GM12878 (cell line): ENCODE measurements at regions not wholly inside any gene's neighbourhood (a gene's known extent, or its start where the extent isn't known, plus 50 kb on each side); places are given as distances from the start of the nearest gene placed in this dataset.

Source experiments
- ATAC-seq: fragments of 200-7000 bp; cut with Tn5 transposase; 3 replicates; pipeline ENCODE4 v1.9.1; 2020; ENCODE audit warnings: mild to moderate bottlenecking, moderate library complexity
- BruUV-seq: library from RNA; stranded (reverse); fragments of 400-500 nt; replicated peaks from 2 replicates; lab custom pipeline; 2021; lab: Mats Ljungman, UMichigan
- CTCF ChIA-PET: fragments of 300-600 bp; sonication (Branson Sonifier 250); formaldehyde crosslinking; extraction: SDS; loops from one replicate; lab custom pipeline; 2021; ENCODE audit warnings: inconsistent platforms; lab: Yijun Ruan, JAX
- POLR2A ChIA-PET: fragments of 350-600 bp; formaldehyde crosslinking; extraction: SDS; loops from one replicate; lab custom pipeline; 2021; ENCODE audit warnings: inconsistent platforms; lab: Charles Lee
- RAD21 ChIA-PET: fragments of 300-600 bp; sonication (Branson Sonifier 250); formaldehyde crosslinking; loops from one replicate; lab custom pipeline; 2023; ENCODE audit warnings: antibody characterized with exemption; ENCODE audit not compliant: unreplicated experiment; lab: Charles Lee
- SMC1A ChIA-PET: fragments of 300-600 bp; sonication (Branson Sonifier 250); formaldehyde crosslinking; loops from one replicate; lab custom pipeline; 2023; ENCODE audit not compliant: unreplicated experiment, uncharacterized antibody; lab: Charles Lee
- DNase-seq: peaks from one replicate; pipeline ENCODE4 v3.0.0-alpha.2; 2011; ENCODE audit warnings: low read depth, low spot score
- FAIRE-seq: peaks from 3 replicates; lab custom pipeline; 2011; peaks lifted over from hg19 to GRCh38; lab: Jason Lieb, UNC
- H2AFZ ChIP-seq: 2 replicates; pipeline ENCODE4 v1.6.0; 2011; ENCODE audit warnings: low read depth, low read length, control low read depth; ENCODE audit not compliant: control insufficient read depth
- H3K27ac ChIP-seq: 2 replicates; pipeline ENCODE4 v1.5.1; 2011; ENCODE audit warnings: control low read depth; ENCODE audit not compliant: control insufficient read depth, insufficient read depth
- H3K27me3 ChIP-seq, 2 experiments: replicated peaks in 1 of 2; 2 replicates each; pipeline versions ENCODE4 v1.6.0 to v1.6.1; 2011; ENCODE audit warnings: low read length in 1 of 2; ENCODE audit not compliant: control insufficient read depth in 2 of 2, insufficient read depth in 2 of 2
- H3K36me3 ChIP-seq, 2 experiments: 2 replicates each; pipeline ENCODE4 v1.5.1; 2011; ENCODE audit warnings: low read length in 1 of 2; ENCODE audit not compliant: control insufficient read depth in 2 of 2, insufficient read depth in 2 of 2
- H3K4me1 ChIP-seq: 2 replicates; pipeline ENCODE4 v1.6.1; 2011; ENCODE audit warnings: mild to moderate bottlenecking, low read length, moderate library complexity, mixed read lengths; ENCODE audit not compliant: control insufficient read depth, insufficient read depth
- H3K4me2 ChIP-seq: 2 replicates; pipeline ENCODE4 v1.6.0; 2011; ENCODE audit warnings: control low read depth; ENCODE audit not compliant: control insufficient read depth, insufficient read depth
- H3K4me3 ChIP-seq: fragments of 200-600 bp; sonication (generic); 2 replicates; pipeline ENCODE4 v1.5.1; 2016
- H3K79me2 ChIP-seq: 2 replicates; pipeline ENCODE4 v1.6.0; 2011; ENCODE audit warnings: low read length; ENCODE audit not compliant: control insufficient read depth, insufficient read depth
- H3K9ac ChIP-seq: 2 replicates; pipeline ENCODE4 v1.8.0; 2011; ENCODE audit warnings: low read length, control low read depth, mixed read lengths; ENCODE audit not compliant: control insufficient read depth, insufficient read depth
- H3K9me3 ChIP-seq: replicated peaks from 3 replicates; pipeline ENCODE4 v1.5.1; 2011; ENCODE audit warnings: mild to moderate bottlenecking, low read length; ENCODE audit not compliant: control insufficient read depth, insufficient read depth
- H4K20me1 ChIP-seq: 2 replicates; pipeline ENCODE4 v1.6.0; 2011; ENCODE audit not compliant: control insufficient read depth, insufficient read depth
- DPF2 ChIP-seq: fragments of 450-650 bp; IDR thresholded peaks from 2 replicates; pipeline ENCODE4 v1.6.1; 2017; ENCODE audit warnings: mild to moderate bottlenecking
- E2F4 ChIP-seq: IDR thresholded peaks from 2 replicates; pipeline ENCODE4 v1.6.1; 2012; ENCODE audit warnings: low read depth, low read length, improper control_type of control experiment
- ELK1 ChIP-seq: IDR thresholded peaks from 2 replicates; pipeline ENCODE4 v1.6.1; 2012; ENCODE audit warnings: low read depth, low read length, improper control_type of control experiment
- MAX ChIP-seq: IDR thresholded peaks from 2 replicates; pipeline ENCODE4 v1.6.1; 2012; ENCODE audit warnings: low read depth, low read length, improper control_type of control experiment
- MTA3 ChIP-seq: IDR thresholded peaks from 2 replicates; pipeline ENCODE4 v1.6.1; 2012; ENCODE audit warnings: low read length, inconsistent platforms, borderline replicate concordance
- NFYA ChIP-seq: IDR thresholded peaks from 2 replicates; pipeline ENCODE4 v1.6.1; 2011; ENCODE audit warnings: low read depth, mild to moderate bottlenecking, low read length, improper control_type of control experiment, borderline replicate concordance
- NFYB ChIP-seq: IDR thresholded peaks from 2 replicates; pipeline ENCODE4 v1.6.1; 2011; ENCODE audit warnings: low read depth, mild to moderate bottlenecking, low read length, improper control_type of control experiment, moderate library complexity; ENCODE audit not compliant: insufficient read depth
- PBX3 ChIP-seq: IDR thresholded peaks from 2 replicates; pipeline ENCODE4 v1.6.1; 2011; ENCODE audit warnings: mild to moderate bottlenecking, low read depth, low read length, moderate library complexity; ENCODE audit not compliant: insufficient replicate concordance
- SMAD1 ChIP-seq: fragments of 450-650 bp; IDR thresholded peaks from 2 replicates; pipeline ENCODE4 v1.6.1; 2018; ENCODE audit warnings: mild to moderate bottlenecking, low read depth; ENCODE audit not compliant: partially characterized antibody
- YY1 ChIP-seq: IDR thresholded peaks from 2 replicates; pipeline ENCODE4 v1.6.1; 2011; ENCODE audit warnings: low read depth, mild to moderate bottlenecking, low read length
- WGBS: methylation state at CpG from one replicate; pipeline ENCODE4 v1.1.6; 2016; ENCODE audit warnings: low lambda C conversion rate; ENCODE audit not compliant: insufficient replicate concordance, insufficient coverage; ENCODE audit errors: missing lambda C conversion rate; 5-methylcytosine and 5-hydroxymethylcytosine counted together
- in situ Hi-C: fragments of 300-500 bp; cut with MboI; formaldehyde crosslinking; loops from 9 replicates; pipeline ENCODE4 v1.14.3; 2018; ENCODE audit warnings: mixed read lengths
- intact Hi-C: fragments of 100-400 bp; cut with micrococcal nuclease; formaldehyde crosslinking; loops from one replicate; pipeline ENCODE4 v1.14.2; 2022; ENCODE audit not compliant: unreplicated experiment

- SMC1A ChIA-PET = interaction anchor here (0.8 to 1.4 kb wide), 4 partner anchors 9 to 11 kb away, joined by 3 to 6 read pairs (median 4); no protein-coding TSS in a partner anchor
- Histone ChIP-seq H3K36me3 (peaks cover 0 to 5% of the 10 kb centered on the region in 2 experiments; a peak in 2 of 4 replicates), H3K4me1 (no peaks in the 10 kb centered on the region), H3K4me3 (no peak overlapping the region), H4K20me1 (no peaks in the 10 kb centered on the region), H3K27ac (no peak overlapping the region)
- no peak for ATAC-seq
- RAD21 ChIA-PET = interaction anchor here (1.3 kb wide), 1 partner anchor 13 kb away, joined by 3 read pairs; no protein-coding TSS in a partner anchor
- DNase-seq = no peak
- no peak for FAIRE-seq
- WGBS = 93% methylated on average over 16 of the region's 16 CpGs
- TF ChIP-seq SMAD1 (no peak), YY1 (peak; percentile 43; the same call in 1 of the 2 replicates), MTA3 (no peak)
- TF ChIP-seq, all 136 proteins: peak for 1
- Histone ChIP-seq H3K9me3 (peaks cover 2% of the 10 kb centered on the region; the same call in 1 of the 3 replicates), H2AFZ (no peak overlapping the region), H3K4me2 (no peak overlapping the region), H3K79me2 (no peaks in the 10 kb centered on the region; the same call in 1 of the 2 replicates), H3K27me3 (no peaks in the 10 kb centered on the region), H3K9ac (no peak overlapping the region)
- BruUV-seq = no TSS peak
- ChIA-PET CTCF (interaction anchor here (0.8 to 1.7 kb wide), 2 partner anchors 9 to 34 kb away, joined by 3 read pairs; no protein-coding TSS in a partner anchor), POLR2A (no interaction called here)
- intact Hi-C loops = no loop called here
- in situ Hi-C loops = loop anchor here (25.0 kb wide), 1 partner anchor 1496 kb away; no protein-coding TSS in a partner anchor
Measured at GRCh38 chr5:18732556-18733479, 1098.6 kb downstream of the TAF11L14 start.

- no peaks in the 10 kb centered on the region for H3K4me1 ChIP-seq
- no peak overlapping the region for H3K9ac ChIP-seq
- SMC1A ChIA-PET = interaction anchor here (1.2 to 2.5 kb wide), 4 partner anchors 9 to 37 kb away, joined by 3 to 9 read pairs (median 4); no protein-coding TSS in a partner anchor
- no peak overlapping the region for H3K4me3 ChIP-seq
- CTCF ChIA-PET = no interaction called here
- intact Hi-C loops = no loop called here
- peaks cover 2% of the 10 kb centered on the region; the same call in 1 of the 3 replicates for H3K9me3 ChIP-seq
- no TSS peak for BruUV-seq
- no peaks in the 10 kb centered on the region for H3K27me3 ChIP-seq
- in situ Hi-C loops = loop anchor here (25.0 kb wide), 1 partner anchor 1499 kb away; no protein-coding TSS in a partner anchor
- POLR2A ChIA-PET = interaction anchor here (0.5 to 1.0 kb wide), 2 partner anchors 9 to 19 kb away, joined by 3 read pairs; no protein-coding TSS in a partner anchor
- FAIRE-seq (no peak), DNase-seq (no peak), ATAC-seq (no peak)
- peaks cover 26% of the 10 kb centered on the region for H3K79me2 ChIP-seq
- RAD21 ChIA-PET = interaction anchor here (1.3 to 1.5 kb wide), 3 partner anchors 10 to 57 kb away, joined by 3 to 6 read pairs (median 4); no protein-coding TSS in a partner anchor
- no peaks in the 10 kb centered on the region for H4K20me1 ChIP-seq
- H3K4me2 ChIP-seq = no peak overlapping the region
- peaks cover 0 to 5% of the 10 kb centered on the region in 2 experiments; a peak in 2 of 4 replicates for H3K36me3 ChIP-seq
- WGBS = 98% methylated on average over 2 of the region's 2 CpGs
- no peak overlapping the region for H2AFZ ChIP-seq
- H3K27ac ChIP-seq = no peak overlapping the region
- TF ChIP-seq PBX3 (no peak), NFYA (no peak), ELK1 (no peak), MAX (no peak), NFYB (no peak), DPF2 (no peak), E2F4 (no peak)
Measured at GRCh38 chr5:18736051-18736398, 1101.8 kb downstream of the TAF11L14 start.
